GM21367 (cell line): ENCODE measurements at regions not wholly inside any gene's neighbourhood (a gene's known extent, or its start where the extent isn't known, plus 50 kb on each side); places are given as distances from the start of the nearest gene placed in this dataset.
"Not testable (repeated sequence)": the region's sequence is repeated elsewhere in the genome, so short reads cannot be mapped to it uniquely, and the experiment has no call there.

ENCODE experiments used
- ATAC-seq: cut with Tn5 transposase; IDR thresholded peaks from one replicate; pipeline ENCODE4 v1.9.1; 2021; ENCODE audit not compliant: unreplicated experiment

DNA sequence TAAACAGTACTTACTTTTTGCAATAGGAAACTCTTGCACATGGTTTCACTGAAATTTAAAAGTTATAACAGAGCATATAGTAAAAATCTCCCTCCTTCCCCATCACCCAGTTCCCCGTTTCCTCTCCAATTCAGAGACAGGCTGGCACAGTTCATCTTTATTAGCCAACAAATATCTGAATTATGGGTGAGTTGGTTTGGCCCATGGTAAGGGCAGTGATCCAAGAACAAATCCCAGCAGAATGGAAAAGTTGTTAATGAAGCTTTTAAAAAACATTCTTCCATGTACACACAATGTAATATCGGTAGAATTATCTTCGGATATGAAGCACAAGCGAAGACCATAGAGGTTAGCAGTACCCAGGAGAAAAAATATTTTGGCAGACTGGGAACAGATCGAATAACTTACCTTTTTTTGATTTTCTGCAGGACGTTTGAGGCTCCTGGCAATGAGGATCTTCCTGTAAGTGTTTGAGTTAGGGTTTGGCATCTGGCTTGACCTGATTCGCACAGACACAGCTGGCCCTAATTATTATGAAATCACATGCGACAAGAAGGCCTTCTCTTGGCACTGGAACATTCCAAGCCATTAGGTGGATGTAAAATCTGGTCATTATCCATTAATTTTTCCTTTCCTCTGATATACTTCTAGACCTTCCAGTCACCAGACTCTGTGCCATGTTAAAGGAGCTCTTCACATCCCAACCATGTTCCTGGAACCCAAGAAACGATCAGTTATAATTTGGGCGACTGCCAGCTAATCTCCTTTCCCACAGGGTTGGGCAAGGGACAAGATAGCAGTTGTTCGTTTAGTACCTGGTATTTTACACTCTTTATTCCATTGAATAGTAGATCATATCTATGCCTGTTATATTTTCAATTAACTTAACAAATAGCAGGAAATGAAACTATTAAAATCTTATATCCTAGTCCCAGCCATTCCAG, 139.4 kb upstream of the TSC22D1 start:
- ATAC-seq = no peak

DNA sequence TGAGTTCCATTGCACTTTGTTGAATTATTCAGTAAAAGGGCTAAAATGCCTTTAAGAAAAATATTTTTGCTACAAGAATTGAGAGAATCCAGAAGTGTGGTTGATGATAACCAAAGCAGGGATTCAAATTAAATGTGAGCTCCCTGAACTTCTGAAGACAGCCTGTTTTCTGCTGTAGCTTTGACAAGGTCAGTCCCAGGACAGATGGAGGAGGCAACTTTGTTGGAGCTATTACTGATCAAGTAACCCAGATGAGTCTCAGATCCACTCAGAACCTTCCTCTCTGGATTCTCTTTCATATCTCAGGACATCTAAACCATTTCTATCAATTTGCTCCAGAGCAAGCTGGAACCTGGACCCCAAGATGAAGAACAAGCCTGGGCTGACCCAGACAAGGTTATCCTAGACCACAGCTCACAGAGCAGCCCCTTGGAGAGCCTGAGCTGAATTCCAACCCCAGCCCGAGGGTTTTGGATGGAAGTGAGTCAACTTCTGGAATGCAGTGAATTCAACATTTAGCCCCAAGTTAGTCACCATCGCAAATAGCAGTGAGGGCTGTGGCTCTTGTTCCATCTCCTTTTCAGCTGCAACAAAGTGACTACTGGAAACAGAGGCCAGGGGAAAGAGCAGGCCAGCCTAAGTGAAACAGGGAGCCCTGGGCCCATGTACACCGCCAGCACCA, 137.8 kb upstream of the TSC22D1 start:
- no peak for ATAC-seq

DNA sequence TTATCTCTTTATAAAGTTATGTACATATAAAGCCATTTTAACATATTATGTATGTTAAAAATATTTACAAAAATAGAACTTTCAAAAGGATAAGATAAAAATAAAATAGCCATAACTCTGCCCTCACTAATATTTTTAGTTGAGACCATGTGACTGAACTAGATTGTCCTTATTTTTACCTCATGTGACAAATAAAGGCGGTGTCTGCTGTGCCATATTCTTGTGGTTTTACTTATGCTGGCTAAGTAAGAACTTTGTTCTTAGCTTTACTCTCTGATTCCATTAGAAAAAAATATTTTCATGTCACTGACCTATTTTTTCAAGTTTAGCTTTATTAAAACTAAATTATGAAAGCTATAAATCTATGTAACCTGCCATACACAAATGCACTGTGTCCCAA, 135.6 kb upstream of the TSC22D1 start:
- no peak for ATAC-seq

DNA sequence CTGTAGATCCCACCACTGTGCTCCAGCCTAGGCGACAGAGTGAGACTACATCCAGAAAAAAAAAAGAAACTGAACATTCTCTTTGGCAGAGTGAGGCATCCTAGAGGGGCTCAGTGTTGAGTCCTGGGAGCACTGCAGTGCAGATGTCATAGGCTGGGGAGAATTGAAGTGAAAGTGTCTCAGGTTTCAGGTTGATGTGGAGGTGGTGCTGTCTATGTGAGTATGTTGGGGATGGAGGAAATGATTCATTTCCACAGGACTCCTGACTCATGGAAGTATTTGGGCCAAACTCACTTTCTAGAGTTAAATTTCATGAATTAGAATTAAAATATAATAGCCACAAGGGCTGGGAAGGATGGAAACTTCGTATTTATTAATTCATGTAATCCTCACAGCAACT, 134.4 kb upstream of the TSC22D1 start:
- no peak for ATAC-seq

DNA sequence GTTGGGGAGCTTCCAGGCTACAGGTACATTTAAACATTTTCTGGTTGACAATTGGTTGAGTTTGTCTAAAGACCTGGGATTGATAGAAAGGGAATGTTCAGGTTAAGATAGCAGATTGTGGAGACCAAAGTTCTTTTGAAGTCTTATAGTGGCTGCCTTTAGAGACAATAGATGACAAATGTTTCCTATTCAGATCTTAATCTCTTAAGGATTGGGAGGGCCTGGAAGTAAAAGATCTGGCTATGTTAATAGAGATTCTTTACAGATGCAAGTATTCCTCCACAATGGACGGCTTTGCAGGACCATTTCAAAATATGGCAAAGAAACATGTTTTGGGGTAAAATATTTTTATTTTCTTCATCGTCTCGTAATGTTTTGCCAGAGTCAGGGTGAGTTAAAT, 128.7 kb upstream of the TSC22D1 start:
- ATAC-seq = not testable (repeated sequence)

DNA sequence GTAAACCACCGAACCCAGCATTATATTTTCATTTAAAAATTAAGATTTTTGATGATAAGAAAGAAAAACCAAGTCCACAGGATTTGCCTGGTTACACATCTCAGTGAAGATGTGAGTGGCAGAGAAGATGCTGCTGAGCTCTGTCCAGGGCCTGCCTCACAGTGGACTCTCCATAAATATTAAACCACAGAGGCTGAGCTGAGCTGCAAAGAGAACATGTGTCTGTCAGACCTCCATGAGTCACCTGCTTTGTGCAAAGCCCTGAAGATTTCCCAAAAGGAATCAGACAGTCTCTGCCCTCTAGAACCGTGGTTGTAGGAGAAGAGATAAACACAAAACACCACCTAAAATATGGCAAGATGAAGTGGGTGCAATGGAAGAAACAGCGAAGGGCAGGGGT, 127.2 kb upstream of the TSC22D1 start:
- no peak for ATAC-seq

DNA sequence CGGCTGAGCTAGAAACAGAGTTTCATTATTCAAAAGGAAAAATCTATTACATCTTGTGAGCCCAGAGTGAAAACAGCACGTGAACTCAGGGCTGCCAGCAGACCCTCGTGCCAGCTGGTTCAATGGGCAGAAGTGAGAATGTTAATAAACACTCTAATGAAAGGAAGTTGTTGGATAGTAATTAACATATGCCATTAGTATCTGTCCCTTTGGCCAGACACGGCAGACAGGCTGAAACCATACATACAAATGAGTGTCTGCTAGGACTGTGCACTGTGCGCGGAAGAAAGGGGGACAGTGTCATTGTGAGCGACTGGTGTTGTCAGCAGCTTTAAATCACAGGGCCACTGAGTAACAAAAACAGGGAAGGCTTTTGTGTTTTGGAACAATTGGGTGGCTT, 121.9 kb upstream of the TSC22D1 start:
- ATAC-seq = no peak

DNA sequence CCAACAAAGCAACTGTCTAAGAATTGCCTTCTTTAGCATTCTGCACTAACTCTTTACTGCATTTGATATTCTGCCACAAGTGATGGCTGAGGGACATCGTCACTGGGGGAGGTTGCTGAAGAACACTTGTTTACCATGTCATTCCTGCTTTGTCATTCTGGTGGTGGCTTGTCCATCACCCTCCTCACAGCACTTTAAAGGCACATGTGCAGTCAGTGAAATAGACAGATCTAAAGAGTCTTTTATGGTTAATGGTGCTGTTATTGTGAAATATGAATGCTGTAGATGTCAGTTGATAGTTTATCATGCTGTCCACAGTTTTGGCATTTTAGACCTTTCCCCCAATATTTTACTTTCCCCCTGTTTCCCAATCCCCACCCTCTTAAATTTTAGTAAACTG, 120.9 kb upstream of the TSC22D1 start:
- ATAC-seq = no peak

DNA sequence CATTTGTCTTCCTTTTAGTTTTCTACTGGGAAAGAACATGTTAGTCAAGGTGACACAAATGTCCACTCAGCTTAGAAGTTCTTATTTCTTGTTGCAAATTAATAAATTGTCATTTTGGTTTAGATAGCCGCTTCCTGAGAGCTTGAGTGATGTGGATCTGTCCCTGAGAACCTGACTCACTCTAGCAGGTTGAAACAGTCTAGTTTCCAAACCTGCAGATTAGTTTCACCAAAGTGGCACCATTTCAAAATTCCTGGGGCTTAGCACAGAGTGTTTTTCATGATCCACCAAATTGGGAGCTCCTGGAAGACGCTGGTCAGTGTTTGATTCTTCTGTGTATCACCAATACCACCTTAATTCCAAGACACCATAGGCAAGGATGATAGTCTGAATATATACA, 119.4 kb upstream of the TSC22D1 start:
- ATAC-seq = no peak

DNA sequence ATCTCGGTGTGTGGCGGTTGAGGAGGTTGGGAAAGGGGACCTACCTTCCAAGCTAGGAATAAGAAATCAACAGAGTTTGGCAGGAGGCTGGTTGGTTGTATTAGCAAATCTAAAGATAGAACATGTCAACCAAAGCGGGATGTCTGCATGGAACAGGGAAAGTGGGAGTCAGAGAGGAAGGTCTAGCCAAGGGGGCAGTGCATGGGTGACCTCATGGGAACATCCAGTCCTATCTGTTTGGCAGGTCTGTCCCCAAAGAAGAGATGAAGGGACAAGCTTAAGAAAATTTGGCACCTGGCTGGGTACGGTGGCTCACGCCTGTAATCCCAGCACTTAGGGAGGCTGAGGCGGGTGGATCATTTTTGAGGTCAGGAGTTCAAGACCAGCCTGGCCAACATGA, 118.7 kb upstream of the TSC22D1 start:
- no peak for ATAC-seq

DNA sequence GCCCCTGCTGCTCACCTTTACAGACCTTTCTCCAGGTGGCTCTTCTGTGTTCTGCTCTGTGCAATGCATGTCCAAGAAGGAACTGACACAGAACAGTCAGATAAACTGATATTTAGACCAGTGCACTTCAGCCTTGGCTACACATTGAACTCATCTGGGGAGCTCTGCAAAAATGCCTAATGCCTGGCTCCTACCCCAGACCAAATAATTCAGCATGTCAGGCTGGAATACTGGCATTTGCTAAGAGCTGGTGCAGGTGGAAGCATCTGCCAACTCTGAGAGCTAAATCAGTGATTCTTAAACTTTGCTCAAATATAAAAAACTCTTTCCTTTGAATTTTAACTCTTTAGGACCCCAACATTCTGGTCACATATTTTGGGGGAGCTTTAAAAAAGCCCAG, 118.2 kb upstream of the TSC22D1 start:
- no peak for ATAC-seq

DNA sequence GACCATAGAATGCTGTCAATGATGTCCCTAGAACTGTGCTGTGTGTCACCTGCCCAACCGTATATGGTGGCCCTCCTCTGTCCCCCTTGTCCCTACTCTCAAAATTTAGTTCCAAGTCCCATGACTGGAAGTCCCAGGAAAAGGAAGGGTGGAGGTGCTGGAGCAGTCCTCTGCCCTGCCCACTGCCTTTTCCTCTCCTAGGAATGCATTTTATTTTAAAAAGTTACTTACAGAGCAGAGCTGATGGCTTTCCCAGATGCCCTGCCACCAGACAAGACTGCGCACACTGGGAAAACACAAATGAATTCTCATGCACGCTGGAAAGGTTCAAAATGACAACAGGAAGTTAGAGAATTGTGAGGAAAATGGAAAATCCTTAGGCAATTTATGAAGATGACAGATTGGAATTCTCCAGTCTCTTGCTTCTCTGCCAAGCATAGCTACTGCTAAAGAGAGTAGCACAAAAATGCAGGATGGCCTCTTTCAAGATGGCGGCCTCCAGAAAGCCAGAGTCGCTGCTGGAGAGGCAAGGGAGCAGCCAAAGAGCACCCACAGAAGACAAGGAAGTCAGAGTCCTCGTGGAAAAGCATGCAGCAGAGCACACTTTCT, 117.1 kb upstream of the TSC22D1 start:
- no peak for ATAC-seq

DNA sequence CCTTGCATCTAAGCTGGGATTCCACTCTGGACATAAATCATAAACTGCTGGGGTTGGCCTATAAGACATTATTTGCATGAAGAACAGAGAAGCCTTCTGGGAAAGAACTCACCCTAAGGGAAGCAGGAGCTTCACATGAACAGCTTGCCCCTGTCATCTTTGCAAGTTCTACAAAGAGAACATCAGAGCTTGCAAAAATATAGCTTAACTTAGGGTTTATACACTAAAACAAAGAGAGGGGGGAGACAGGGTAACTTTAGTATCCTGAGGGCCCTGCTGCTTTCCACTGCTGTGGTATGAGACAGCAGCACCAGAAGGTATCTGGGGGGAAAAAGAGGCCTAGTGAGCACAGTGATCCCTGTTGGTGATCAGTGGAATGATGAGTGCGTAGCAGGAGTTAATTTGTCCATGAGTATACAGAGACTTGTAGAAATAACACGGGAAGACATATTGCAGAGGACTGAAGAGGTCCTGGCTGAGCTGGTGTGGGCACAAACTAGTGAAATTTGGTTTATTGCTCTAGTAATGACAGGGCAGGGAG, 116.1 kb upstream of the TSC22D1 start:
- no peak for ATAC-seq

DNA sequence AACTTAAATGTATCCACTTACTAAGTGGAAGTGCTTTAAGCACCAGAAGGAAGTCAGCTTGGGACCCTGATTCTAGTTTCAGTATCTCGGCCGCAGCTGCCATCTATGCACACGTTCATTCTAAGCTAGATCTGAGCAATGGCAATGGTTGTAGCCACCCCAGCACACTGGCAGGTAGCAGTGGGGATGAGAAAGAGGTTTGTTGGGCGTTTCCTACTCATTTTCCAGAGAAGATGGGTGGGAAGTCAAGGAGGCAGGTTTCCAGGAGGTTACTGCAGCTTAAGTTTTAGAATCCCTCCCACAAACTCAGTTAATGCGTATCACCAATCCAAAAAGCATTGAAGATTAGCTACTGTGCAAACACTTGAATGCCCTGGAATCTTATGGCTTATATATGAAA, 114.2 kb upstream of the TSC22D1 start:
- ATAC-seq = no peak

DNA sequence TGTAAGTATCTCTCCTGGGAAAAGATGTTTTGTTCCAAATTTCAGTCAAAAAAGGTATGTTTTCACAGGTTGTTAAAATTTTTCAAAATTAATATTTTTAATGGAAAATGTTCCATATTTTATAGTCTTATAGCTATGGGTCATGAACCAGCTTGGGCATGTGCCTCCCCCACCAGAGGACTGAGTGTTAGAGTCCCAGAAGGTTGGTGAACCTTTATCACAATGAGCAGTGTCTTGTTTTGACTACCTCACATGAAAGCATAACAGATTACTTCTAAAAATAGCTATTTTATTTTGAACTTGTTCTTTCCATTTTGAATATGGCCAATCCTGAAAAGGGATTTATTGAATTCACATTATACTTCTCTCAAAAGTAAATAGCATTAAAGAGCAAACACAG, 112.5 kb upstream of the TSC22D1 start:
- no peak for ATAC-seq

DNA sequence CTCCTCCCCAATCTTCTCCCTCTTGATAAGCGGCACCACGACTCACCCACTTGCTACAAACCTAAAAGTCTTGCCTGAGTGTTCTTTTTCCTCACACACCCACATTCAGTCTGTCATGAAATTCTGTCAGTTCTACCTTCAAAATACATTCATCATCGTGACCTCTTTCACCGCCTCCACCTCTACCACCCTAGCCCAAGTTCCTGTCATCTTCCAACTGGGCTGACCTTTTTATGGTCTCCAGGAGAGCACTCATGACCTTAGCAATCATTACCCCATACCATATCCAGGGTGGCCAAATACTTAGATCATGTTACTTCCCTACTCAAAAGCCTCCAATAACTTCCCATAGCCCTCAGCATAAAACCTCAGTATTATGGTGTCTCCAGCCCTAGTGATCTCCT, 110.4 kb upstream of the TSC22D1 start:
- no peak for ATAC-seq

DNA sequence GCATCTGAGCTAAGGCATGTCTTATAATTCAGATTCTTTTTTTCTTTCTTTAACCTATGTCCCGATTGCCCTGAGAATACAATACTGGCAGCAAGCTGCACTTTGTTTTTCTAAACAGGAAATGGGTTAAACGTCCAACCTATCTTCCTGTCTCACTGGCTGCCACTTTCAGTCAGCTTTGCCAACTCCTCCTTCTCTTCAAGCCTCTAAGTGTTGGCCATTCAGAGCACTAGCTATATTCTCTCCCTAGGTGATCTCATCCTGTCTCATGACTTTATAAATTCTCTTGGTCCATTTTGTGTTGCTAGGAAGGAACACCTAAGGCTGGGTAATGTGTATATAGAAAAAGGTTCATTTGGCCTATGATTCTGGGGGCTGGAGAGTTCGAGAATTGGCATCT, 109.5 kb upstream of the TSC22D1 start:
- no peak for ATAC-seq

DNA sequence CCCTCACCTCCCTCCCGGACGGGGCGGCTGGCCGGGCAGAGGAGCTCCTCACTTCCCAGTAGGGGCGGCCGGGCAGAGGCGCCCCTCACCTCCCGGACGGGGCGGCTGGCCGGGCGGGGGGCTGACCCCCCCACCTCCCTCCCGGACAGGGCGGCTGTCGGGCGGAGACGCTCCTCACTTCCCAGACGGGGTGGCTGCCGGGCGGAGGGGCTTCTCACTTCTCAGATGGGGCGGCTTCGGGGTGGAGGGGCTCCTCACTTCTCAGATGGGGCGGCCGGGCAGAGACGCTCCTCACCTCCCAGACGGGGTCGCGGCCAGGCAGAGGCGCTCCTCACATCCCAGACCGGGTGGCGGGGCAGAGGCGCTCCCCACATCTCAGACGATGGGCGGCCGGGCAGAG, 106.3 kb upstream of the TSC22D1 start:
- not testable (repeated sequence) for ATAC-seq

DNA sequence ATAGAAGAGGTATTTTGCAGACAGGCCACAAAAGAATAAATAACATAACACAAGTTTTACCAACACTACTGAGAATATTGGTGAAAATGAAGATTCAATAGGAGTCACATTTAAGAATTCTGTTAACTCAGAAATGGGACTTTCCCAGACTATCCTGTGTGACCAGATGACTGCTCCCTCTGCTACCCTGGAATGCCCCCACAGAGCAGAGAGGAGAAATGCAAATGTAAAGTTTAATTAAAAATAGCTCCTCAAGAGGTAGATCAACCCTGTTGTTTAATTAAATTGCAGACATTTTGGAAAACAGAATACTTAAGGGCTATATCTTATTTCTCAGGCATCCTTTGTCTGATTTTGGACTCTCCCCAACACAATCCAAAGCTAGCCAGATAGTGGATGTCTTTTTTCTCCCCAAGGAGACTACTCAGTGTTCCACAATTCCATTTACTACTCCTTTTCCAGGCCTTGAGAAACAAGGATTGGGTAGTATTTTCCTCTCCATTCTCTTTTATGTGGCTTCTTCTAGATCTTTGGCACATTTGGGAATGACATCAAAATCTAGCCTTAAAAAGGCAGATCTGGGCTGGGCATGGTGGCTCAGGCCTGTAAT, 104.7 kb upstream of the TSC22D1 start:
- ATAC-seq = no peak

DNA sequence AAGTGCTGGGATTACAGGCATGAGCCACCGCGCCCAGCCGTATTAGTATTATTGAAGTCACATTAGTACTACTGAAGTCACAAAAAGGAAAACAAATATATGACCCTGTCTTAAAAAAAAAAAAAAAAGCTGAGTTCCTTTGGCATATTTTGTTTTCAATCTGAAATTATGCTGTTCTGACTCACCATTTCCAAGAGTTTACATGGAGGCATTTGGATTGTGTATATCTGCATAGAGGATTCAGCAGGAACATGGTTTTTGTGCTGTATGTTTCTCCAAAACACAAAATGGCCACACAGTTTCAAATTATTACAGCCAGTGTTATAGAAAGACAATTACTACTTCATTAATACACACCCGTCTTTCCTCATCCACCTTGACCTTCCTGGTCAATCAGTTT, 103.5 kb upstream of the TSC22D1 start:
- no peak for ATAC-seq

DNA sequence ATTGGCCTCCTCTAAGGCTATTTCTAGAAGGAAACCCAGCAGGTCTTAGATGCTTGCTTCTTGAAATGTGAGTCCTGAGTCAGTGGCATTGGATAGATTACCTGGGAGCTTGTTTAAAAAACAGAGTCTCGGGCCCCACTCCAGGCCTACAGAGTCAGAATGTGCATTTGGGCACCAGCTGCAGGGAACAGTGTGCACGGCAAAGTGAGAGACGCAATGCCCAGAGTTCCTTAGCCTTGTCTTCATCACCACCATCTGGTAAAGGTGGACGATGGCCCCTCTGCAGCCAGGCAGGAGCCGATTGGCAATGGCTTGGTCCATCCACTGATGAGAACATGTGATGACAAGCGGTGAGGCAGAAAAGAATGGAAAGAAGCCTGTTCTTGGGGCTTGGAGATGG, 102.1 kb upstream of the TSC22D1 start:
- ATAC-seq = no peak
